ENCODE measurements at regions not wholly inside any gene's neighbourhood (a gene's known extent, or its start where the extent isn't known, plus 50 kb on each side); places are given as distances from the start of the nearest gene placed in this dataset.

DNA sequence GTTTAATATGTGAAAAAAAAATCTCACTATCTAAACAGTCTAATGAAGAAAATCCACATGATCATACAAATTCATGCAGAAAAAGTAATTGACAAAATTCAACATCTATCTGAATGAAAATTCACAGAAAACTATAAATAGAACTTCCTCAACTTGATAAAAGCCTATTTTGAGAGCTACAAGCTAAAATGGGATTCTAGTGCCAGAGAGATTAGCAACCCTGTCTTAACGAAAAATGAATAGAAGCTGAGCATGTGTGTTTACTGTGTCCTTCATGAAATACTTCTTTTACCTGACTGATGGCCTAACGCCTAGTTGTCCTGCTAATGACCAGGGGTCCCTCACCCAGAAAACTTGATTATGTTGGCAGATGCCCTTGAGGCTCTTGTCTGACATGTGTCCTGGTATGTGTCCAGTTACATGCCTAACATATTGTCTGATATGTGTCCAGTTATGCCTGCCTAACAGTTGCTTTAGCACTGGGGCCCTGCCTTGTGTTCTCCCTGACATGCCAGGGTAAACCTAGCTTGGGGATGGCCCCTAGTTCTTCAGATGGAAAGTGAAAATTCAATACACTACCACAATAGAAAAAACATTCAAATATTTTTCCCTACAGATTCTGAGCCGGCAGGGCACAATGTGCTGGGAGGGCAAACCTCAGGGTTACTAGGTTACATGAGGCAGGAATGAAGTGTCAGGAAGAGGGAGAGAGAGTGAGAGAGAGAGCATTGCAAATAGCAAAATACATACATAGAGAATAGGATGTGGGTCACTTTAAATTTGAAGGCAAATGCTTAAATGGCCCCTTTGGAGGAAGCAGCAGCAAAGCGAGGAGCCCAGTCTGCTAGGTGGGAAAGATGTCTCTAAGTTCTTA is 834.0 kb downstream of the CDH11 start:
- no peak for DNase-seq

DNA sequence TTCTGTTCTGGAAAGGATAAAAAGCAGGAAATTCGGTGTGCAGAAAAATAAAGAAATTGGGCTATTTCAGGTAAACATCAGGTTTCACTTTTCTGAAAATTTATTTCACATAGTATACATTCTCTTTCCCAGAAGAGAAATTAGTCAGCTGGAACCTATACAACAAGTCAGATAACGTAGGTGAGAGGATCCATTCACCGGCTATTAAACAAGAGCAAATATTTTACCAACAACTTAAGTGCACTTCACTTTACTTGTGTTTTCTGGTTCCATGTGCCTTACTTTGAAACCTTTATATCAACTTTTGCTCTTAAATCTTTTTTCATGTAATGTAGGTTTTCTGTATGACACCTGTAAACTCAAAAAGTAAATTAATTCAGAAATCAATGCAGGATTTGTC is 839.7 kb downstream of the CDH11 start:
- no peak for TF ChIP-seq POLR2A (IDR thresholded peaks at IDR 0.05)
- TF ChIP-seq, protein P1, sequence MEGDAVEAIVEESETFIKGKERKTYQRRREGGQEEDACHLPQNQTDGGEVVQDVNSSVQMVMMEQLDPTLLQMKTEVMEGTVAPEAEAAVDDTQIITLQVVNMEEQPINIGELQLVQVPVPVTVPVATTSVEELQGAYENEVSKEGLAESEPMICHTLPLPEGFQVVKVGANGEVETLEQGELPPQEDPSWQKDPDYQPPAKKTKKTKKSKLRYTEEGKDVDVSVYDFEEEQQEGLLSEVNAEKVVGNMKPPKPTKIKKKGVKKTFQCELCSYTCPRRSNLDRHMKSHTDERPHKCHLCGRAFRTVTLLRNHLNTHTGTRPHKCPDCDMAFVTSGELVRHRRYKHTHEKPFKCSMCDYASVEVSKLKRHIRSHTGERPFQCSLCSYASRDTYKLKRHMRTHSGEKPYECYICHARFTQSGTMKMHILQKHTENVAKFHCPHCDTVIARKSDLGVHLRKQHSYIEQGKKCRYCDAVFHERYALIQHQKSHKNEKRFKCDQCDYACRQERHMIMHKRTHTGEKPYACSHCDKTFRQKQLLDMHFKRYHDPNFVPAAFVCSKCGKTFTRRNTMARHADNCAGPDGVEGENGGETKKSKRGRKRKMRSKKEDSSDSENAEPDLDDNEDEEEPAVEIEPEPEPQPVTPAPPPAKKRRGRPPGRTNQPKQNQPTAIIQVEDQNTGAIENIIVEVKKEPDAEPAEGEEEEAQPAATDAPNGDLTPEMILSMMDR (IDR thresholded peaks at IDR 0.05): no peak
- H3K9me3 ChIP-seq: no peaks in the 10 kb centered on the region
- no peak for DNase-seq
- no peaks in the 10 kb centered on the region for H3K36me3 ChIP-seq
- no peak overlapping the region for H3K27ac ChIP-seq
- intact Hi-C loops (cut with DNase I; ENCODE audit: low total_unique reads): no loop called here
- no peaks in the 10 kb centered on the region for H3K27me3 ChIP-seq
- no peaks in the 10 kb centered on the region for H3K4me1 ChIP-seq
- H3K4me3 ChIP-seq: no peak overlapping the region

More for the DNA sequence above, 834.0 kb downstream of the CDH11 start:
- no peaks in the 10 kb centered on the region for H3K9me3 ChIP-seq
- intact Hi-C loops (cut with DNase I; ENCODE audit: low total_unique reads): no loop called here
- no peaks in the 10 kb centered on the region for H3K36me3 ChIP-seq
- H3K27ac ChIP-seq: no peak overlapping the region
- no peak overlapping the region for H3K4me3 ChIP-seq
- H3K4me1 ChIP-seq: no peaks in the 10 kb centered on the region
- TF ChIP-seq, protein P1 (IDR thresholded peaks at IDR 0.05): no peak
- TF ChIP-seq POLR2A (IDR thresholded peaks at IDR 0.05): no peak
- no peaks in the 10 kb centered on the region for H3K27me3 ChIP-seq

- Histone ChIP-seq H3K27me3 (no peaks in the 10 kb centered on the region), H3K36me3 (no peaks in the 10 kb centered on the region), H3K9me3 (no peaks in the 10 kb centered on the region), H3K4me1 (no peaks in the 10 kb centered on the region), H3K4me3 (no peak overlapping the region), H3K27ac (no peak overlapping the region)
- intact Hi-C loops (cut with DNase I; ENCODE audit: low total_unique reads): no loop called here
- DNase-seq: no peak
- TF ChIP-seq POLR2A (IDR thresholded peaks at IDR 0.05): no peak
- TF ChIP-seq, protein P1 (IDR thresholded peaks at IDR 0.05): no peak
Measured at GRCh38 chr16:64280317-64280716, 841.5 kb downstream of the CDH11 start.

- no peak overlapping the region for H3K27ac ChIP-seq
- no peak overlapping the region for H3K4me3 ChIP-seq
- H3K4me1 ChIP-seq: no peaks in the 10 kb centered on the region
- no peaks in the 10 kb centered on the region for H3K36me3 ChIP-seq
- no peak for TF ChIP-seq POLR2A (IDR thresholded peaks at IDR 0.05)
- TF ChIP-seq, protein P1 (IDR thresholded peaks at IDR 0.05): no peak
- intact Hi-C loops (cut with DNase I; ENCODE audit: low total_unique reads): no loop called here
- no peak for DNase-seq
- no peaks in the 10 kb centered on the region for H3K9me3 ChIP-seq
- H3K27me3 ChIP-seq: no peaks in the 10 kb centered on the region
Measured at GRCh38 chr16:64278196-64278595, 843.7 kb downstream of the CDH11 start.

GRCh38 chr16:64276646-64277045 is 845.2 kb downstream of the CDH11 start:
- no peaks in the 10 kb centered on the region for H3K4me1 ChIP-seq
- no peaks in the 10 kb centered on the region for H3K27me3 ChIP-seq
- TF ChIP-seq, protein P1 (IDR thresholded peaks at IDR 0.05): no peak
- no peak for TF ChIP-seq POLR2A (IDR thresholded peaks at IDR 0.05)
- H3K27ac ChIP-seq: no peak overlapping the region
- DNase-seq: no peak
- no peak overlapping the region for H3K4me3 ChIP-seq
- intact Hi-C loops (cut with DNase I; ENCODE audit: low total_unique reads): no loop called here
- no peaks in the 10 kb centered on the region for H3K9me3 ChIP-seq
- H3K36me3 ChIP-seq: no peaks in the 10 kb centered on the region

Data from uterus (tissue), 3 donors.